T1000 (cell line): ENCODE measurements at regions not wholly inside any gene's neighbourhood (a gene's known extent, or its start where the extent isn't known, plus 50 kb on each side); places are given as distances from the start of the nearest gene placed in this dataset.

Experiments used
- DNase-seq: peaks from one replicate; lab custom pipeline; 2025; ENCODE audit warnings: mixed read lengths; lab: John Stamatoyannopoulos, UW

- no peak for DNase-seq
These were observed 143.3 kb downstream of the FTCDNL1 start for GRCh38 chr2:199707593-199708185.

- no peak for DNase-seq
These were observed 145.5 kb downstream of the FTCDNL1 start for GRCh38 chr2:199705538-199705937.

- DNase-seq = peak; percentile 9
These were observed 146.4 kb downstream of the FTCDNL1 start for GRCh38 chr2:199704358-199705238.

GRCh38 chr2:199703199-199703598 is 147.8 kb downstream of the FTCDNL1 start:
- no peak for DNase-seq

- no peak for DNase-seq
These were observed 153.5 kb downstream of the FTCDNL1 start for GRCh38 chr2:199697469-199697868.

- no peak for DNase-seq
These were observed 154.9 kb downstream of the FTCDNL1 start for GRCh38 chr2:199696048-199696447.

GRCh38 chr2:199693861-199694260 is 157.1 kb downstream of the FTCDNL1 start:
- no peak for DNase-seq

GRCh38 chr2:199692489-199692888 is 158.5 kb downstream of the FTCDNL1 start:
- peak; percentile 30 for DNase-seq

GRCh38 chr2:199690225-199690624 is 160.8 kb downstream of the FTCDNL1 start:
- DNase-seq = no peak

GRCh38 chr2:199685669-199686068 is 165.3 kb downstream of the FTCDNL1 start:
- no peak for DNase-seq

- no peak for DNase-seq
These were observed 166.2 kb downstream of the FTCDNL1 start for GRCh38 chr2:199684832-199685231.

GRCh38 chr2:199684168-199684567 is 166.8 kb downstream of the FTCDNL1 start:
- DNase-seq = no peak

GRCh38 chr2:199682001-199682400 is 169.0 kb downstream of the FTCDNL1 start:
- DNase-seq = no peak

GRCh38 chr2:199680482-199680881 is 170.5 kb downstream of the FTCDNL1 start:
- no peak for DNase-seq

- DNase-seq = no peak
These were observed 171.1 kb downstream of the FTCDNL1 start for GRCh38 chr2:199679883-199680282.

GRCh38 chr2:199677881-199678280 is 173.1 kb downstream of the FTCDNL1 start:
- no peak for DNase-seq

- no peak for DNase-seq
These were observed 182.3 kb downstream of the FTCDNL1 start for GRCh38 chr2:199668645-199669044.

- DNase-seq = no peak
These were observed 187.8 kb downstream of the FTCDNL1 start for GRCh38 chr2:199663157-199663556.

GRCh38 chr2:199662255-199662654 is 188.7 kb downstream of the FTCDNL1 start:
- DNase-seq = no peak

- DNase-seq = no peak
These were observed 190.8 kb downstream of the FTCDNL1 start for GRCh38 chr2:199660167-199660566.

- peak; percentile 38 for DNase-seq
These were observed 191.8 kb downstream of the FTCDNL1 start for GRCh38 chr2:199659207-199659606.

GRCh38 chr2:199646439-199646838 is 188.7 kb upstream of the SATB2 start:
- no peak for DNase-seq

- DNase-seq = no peak
These were observed 173.4 kb upstream of the SATB2 start for GRCh38 chr2:199631129-199631528.
